WTC11 (cell line): ENCODE measurements at regions not wholly inside any gene's neighbourhood (a gene's known extent, or its start where the extent isn't known, plus 50 kb on each side); places are given as distances from the start of the nearest gene placed in this dataset.

Experiments used
- ATAC-seq: fragments of 200-7000 bp; cut with Tn5 transposase; 2 replicates; pipeline ENCODE4 v1.10.0; 2021; ENCODE audit warnings: mild to moderate bottlenecking, moderate library complexity
- CTCF ChIA-PET: fragments of 300-600 bp; sonication (Branson Sonifier 250); formaldehyde crosslinking; loops from one replicate; lab custom pipeline; 2021; ENCODE audit warnings: antibody characterized with exemption; lab: Charles Lee
- POLR2A ChIA-PET: fragments of 350-600 bp; sonication (Branson Sonifier 250); formaldehyde crosslinking; loops from one replicate; lab custom pipeline; 2021; ENCODE audit warnings: antibody characterized with exemption; lab: Charles Lee
- DNase-seq: peaks from one replicate; pipeline ENCODE4 v3.0.0; 2021; ENCODE audit warnings: low spot score
- H3K27ac Mint-ChIP-seq: 2 replicates; pipeline ENCODE4 v1.8.0; 2021; ENCODE audit warnings: mixed read lengths
- H3K27me3 Mint-ChIP-seq: 2 replicates; pipeline ENCODE4 v1.8.0; 2021; ENCODE audit warnings: low read depth, mild to moderate bottlenecking, moderate library complexity, mixed read lengths
- H3K36me3 Mint-ChIP-seq: 2 replicates; pipeline ENCODE4 v1.8.0; 2021; ENCODE audit warnings: mixed read lengths
- H3K4me1 Mint-ChIP-seq: 2 replicates; pipeline ENCODE4 v1.8.0; 2022; ENCODE audit warnings: mixed read lengths
- H3K4me3 Mint-ChIP-seq: 2 replicates; pipeline ENCODE4 v1.8.0; 2021; ENCODE audit warnings: mild to moderate bottlenecking, moderate library complexity, mixed read lengths
- H3K9me3 Mint-ChIP-seq: 2 replicates; pipeline ENCODE4 v1.8.0; 2021; ENCODE audit warnings: mixed read lengths
- ATF1 ChIP-seq: sonication (generic); formaldehyde crosslinking; IDR thresholded peaks from 2 replicates; pipeline ENCODE4 v1.8.1; 2023; ENCODE audit warnings: mild to moderate bottlenecking, moderate library complexity, missing genetic modification reagents
- ATF6 ChIP-seq: sonication (generic); formaldehyde crosslinking; IDR thresholded peaks from 2 replicates; pipeline ENCODE4 v1.8.1; 2023; ENCODE audit warnings: mild to moderate bottlenecking, missing genetic modification reagents
- CDX4 ChIP-seq: fragments of 250-450 bp; sonication (Bioruptor Pico); IDR thresholded peaks from 2 replicates; pipeline ENCODE4 v1.9.0; 2021; ENCODE audit warnings: moderate library complexity, mild to moderate bottlenecking, inconsistent platforms, borderline replicate concordance
- E2F5 ChIP-seq: sonication (generic); formaldehyde crosslinking; IDR thresholded peaks from 2 replicates; pipeline ENCODE4 v1.8.1; 2022; ENCODE audit warnings: mild to moderate bottlenecking, moderate library complexity, missing genetic modification reagents
- HMGXB4 ChIP-seq: sonication (generic); formaldehyde crosslinking; IDR thresholded peaks from 2 replicates; pipeline ENCODE4 v1.8.1; 2023; ENCODE audit warnings: mild to moderate bottlenecking, moderate library complexity, missing genetic modification reagents
- NFATC4 ChIP-seq: fragments of 250-450 bp; sonication (Bioruptor Pico); IDR thresholded peaks from 2 replicates; pipeline ENCODE4 v1.9.0; 2021; ENCODE audit warnings: mild to moderate bottlenecking
- NFE2L1 ChIP-seq: sonication (generic); formaldehyde crosslinking; IDR thresholded peaks from 2 replicates; pipeline ENCODE4 v1.8.1; 2023; ENCODE audit warnings: missing genetic modification reagents
- OVOL2 ChIP-seq: fragments of 250-450 bp; sonication (Bioruptor Pico); IDR thresholded peaks from 2 replicates; pipeline ENCODE4 v1.9.0; 2021; ENCODE audit warnings: mild to moderate bottlenecking, borderline replicate concordance
- SMAD4 ChIP-seq: sonication (generic); formaldehyde crosslinking; IDR thresholded peaks from 2 replicates; pipeline ENCODE4 v1.8.0; 2022; ENCODE audit warnings: mild to moderate bottlenecking, missing genetic modification reagents
- ZNF121 ChIP-seq: sonication (generic); formaldehyde crosslinking; IDR thresholded peaks from 2 replicates; pipeline ENCODE4 v1.8.0; 2023; ENCODE audit warnings: missing genetic modification reagents
- ZNF232 ChIP-seq: sonication (generic); formaldehyde crosslinking; IDR thresholded peaks from 2 replicates; pipeline ENCODE4 v1.8.0; 2022; ENCODE audit warnings: mild to moderate bottlenecking, missing genetic modification reagents
- ZNF281 ChIP-seq: sonication (generic); formaldehyde crosslinking; IDR thresholded peaks from 2 replicates; pipeline ENCODE4 v1.8.0; 2023; ENCODE audit warnings: mild to moderate bottlenecking, missing genetic modification reagents
- ZNF317 ChIP-seq: sonication (generic); formaldehyde crosslinking; IDR thresholded peaks from 2 replicates; pipeline ENCODE4 v1.8.1; 2023; ENCODE audit warnings: low read depth, mild to moderate bottlenecking, moderate library complexity, missing genetic modification reagents, borderline replicate concordance
- ZNF396 ChIP-seq: fragments of 250-450 bp; sonication (Bioruptor Pico); IDR thresholded peaks from 2 replicates; pipeline ENCODE4 v1.8.0; 2021; ENCODE audit warnings: mild to moderate bottlenecking, moderate library complexity, borderline replicate concordance
- ZNF416 ChIP-seq: fragments of 250-450 bp; sonication (Bioruptor Pico); IDR thresholded peaks from 2 replicates; pipeline ENCODE4 v1.9.0; 2021; ENCODE audit warnings: mild to moderate bottlenecking, inconsistent platforms
- ZNF423 ChIP-seq: fragments of 250-450 bp; sonication (Bioruptor Pico); IDR thresholded peaks from 2 replicates; pipeline ENCODE4 v2.1.2; 2022; ENCODE audit warnings: mild to moderate bottlenecking, moderate library complexity
- ZNF671 ChIP-seq: fragments of 250-450 bp; sonication (Bioruptor Pico); IDR thresholded peaks from 2 replicates; pipeline ENCODE4 v1.8.0; 2021; ENCODE audit warnings: mild to moderate bottlenecking
- TF ChIP-seq, protein P1 (sequence below): fragments of 250-450 bp; sonication (Bioruptor Pico); IDR thresholded peaks from 2 replicates; pipeline ENCODE4 v1.9.0; 2021; ENCODE audit warnings: mild to moderate bottlenecking, borderline replicate concordance
- TF ChIP-seq, protein P2 (sequence below): sonication (generic); formaldehyde crosslinking; IDR thresholded peaks from 2 replicates; pipeline ENCODE4 v1.8.1; 2022; ENCODE audit warnings: mild to moderate bottlenecking, missing genetic modification reagents, moderate library complexity, borderline replicate concordance

DNA sequence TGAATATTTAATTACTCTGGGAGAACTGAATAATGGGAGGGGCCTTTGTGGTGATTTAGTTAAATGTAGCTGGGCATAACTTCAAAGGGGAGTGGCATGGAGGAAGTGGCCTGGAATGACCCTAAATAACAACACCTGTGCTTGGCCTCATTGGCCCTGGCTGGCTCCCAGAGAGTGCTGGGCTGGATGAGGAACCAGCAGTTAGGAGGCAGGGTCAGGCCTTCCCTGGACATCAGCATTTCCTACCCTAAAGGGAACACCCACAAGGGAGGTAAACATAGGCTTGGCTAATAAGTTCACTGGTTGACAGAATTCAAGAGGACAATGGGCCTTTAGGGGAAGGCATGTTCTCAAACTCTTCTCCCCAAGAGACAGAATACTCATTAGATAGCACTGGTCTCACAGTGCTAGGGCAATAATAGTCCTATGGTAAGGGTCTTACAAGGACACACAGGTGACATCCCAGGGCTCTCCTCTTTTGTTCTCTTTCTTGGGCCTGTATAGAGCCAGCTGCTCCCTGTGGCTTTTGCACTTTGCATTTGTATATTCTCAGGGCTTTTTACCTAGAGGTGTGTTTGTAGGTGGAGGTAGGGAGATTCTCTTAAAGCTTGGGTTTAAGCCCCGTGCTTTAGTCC is 106.8 kb downstream of the ZNF519 start (continued):
- TF ChIP-seq, protein P1, sequence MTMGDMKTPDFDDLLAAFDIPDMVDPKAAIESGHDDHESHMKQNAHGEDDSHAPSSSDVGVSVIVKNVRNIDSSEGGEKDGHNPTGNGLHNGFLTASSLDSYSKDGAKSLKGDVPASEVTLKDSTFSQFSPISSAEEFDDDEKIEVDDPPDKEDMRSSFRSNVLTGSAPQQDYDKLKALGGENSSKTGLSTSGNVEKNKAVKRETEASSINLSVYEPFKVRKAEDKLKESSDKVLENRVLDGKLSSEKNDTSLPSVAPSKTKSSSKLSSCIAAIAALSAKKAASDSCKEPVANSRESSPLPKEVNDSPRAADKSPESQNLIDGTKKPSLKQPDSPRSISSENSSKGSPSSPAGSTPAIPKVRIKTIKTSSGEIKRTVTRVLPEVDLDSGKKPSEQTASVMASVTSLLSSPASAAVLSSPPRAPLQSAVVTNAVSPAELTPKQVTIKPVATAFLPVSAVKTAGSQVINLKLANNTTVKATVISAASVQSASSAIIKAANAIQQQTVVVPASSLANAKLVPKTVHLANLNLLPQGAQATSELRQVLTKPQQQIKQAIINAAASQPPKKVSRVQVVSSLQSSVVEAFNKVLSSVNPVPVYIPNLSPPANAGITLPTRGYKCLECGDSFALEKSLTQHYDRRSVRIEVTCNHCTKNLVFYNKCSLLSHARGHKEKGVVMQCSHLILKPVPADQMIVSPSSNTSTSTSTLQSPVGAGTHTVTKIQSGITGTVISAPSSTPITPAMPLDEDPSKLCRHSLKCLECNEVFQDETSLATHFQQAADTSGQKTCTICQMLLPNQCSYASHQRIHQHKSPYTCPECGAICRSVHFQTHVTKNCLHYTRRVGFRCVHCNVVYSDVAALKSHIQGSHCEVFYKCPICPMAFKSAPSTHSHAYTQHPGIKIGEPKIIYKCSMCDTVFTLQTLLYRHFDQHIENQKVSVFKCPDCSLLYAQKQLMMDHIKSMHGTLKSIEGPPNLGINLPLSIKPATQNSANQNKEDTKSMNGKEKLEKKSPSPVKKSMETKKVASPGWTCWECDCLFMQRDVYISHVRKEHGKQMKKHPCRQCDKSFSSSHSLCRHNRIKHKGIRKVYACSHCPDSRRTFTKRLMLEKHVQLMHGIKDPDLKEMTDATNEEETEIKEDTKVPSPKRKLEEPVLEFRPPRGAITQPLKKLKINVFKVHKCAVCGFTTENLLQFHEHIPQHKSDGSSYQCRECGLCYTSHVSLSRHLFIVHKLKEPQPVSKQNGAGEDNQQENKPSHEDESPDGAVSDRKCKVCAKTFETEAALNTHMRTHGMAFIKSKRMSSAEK (CRISPR knock-in tag) = no peak
- TF ChIP-seq ZNF423 (CRISPR knock-in tag) (peak; percentile 63; the same call in 1 of the 2 replicates), ZNF281 (CRISPR knock-in tag) (no peak), OVOL2 (CRISPR knock-in tag) (no peak)

DNA sequence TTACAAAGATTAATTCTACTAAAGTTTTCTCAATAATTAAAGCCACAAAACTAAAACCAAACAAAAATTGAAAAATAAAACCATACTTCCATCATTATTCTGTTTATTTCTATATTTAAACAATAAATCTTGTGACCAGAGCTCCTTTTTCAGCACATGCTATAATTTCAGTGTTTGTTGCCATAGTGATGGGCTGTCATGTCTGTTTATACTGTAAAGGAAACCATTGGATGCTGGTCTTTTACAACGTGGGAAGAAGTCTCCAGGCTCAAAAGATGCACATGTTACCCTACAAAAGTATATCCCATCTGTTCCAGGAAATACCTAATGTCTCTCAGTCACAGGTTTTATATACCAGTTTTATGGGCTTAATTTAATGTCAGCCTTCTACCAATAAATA is 100.1 kb upstream of the MC2R start:
- no peak for ATAC-seq
- CTCF ChIA-PET = interaction anchor here (1.6 kb wide), 1 partner anchor 71 kb away, joined by 4 read pairs; no protein-coding TSS in a partner anchor
- H3K36me3 Mint-ChIP-seq = peaks cover 15% of the 10 kb centered on the region
- H3K4me3 Mint-ChIP-seq = no peak overlapping the region
- no peak overlapping the region for H3K27ac Mint-ChIP-seq
- no peaks in the 10 kb centered on the region for H3K4me1 Mint-ChIP-seq
- H3K27me3 Mint-ChIP-seq = peaks cover 4% of the 10 kb centered on the region; the same call in 1 of the 2 replicates
- no peak for TF ChIP-seq E2F5 (CRISPR knock-in tag)
- TF ChIP-seq ZNF416 = no peak
- TF ChIP-seq NFE2L1 (CRISPR knock-in tag) = no peak
- TF ChIP-seq ATF1 (CRISPR knock-in tag) = no peak
- no peak for TF ChIP-seq ZNF396 (CRISPR knock-in tag)
- peaks cover 20% of the 10 kb centered on the region for H3K9me3 Mint-ChIP-seq
- no peak for DNase-seq
- POLR2A ChIA-PET = no interaction called here

DNA sequence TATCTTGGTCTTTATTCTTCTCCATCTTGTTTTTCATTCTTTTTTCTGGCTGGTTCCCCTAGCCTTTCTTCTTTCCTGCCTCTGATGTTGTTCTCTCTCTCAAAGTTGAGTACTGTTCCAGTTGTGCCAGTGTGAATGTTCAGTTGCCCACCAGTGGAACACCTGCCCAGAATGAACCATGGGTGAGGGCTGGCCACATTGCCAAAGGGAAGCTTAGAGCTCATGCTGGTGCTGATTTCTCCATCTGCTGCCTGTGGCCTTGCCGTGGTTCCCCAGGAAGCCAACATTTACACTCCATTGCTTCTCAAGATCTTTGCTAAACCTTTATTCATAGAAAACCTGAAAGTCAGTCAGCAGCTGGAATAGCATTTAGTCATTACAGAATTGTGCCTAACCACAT is 99.1 kb upstream of the MC2R start:
- no peak for ATAC-seq
- Mint-ChIP-seq H3K27ac (no peak overlapping the region), H3K9me3 (peaks cover 25% of the 10 kb centered on the region), H3K36me3 (peaks cover 17% of the 10 kb centered on the region), H3K4me1 (no peaks in the 10 kb centered on the region), H3K27me3 (peaks cover 4% of the 10 kb centered on the region; the same call in 1 of the 2 replicates), H3K4me3 (no peak overlapping the region)
- ChIA-PET CTCF (interaction anchor here (1.6 kb wide), 1 partner anchor 72 kb away, joined by 4 read pairs; no protein-coding TSS in a partner anchor), POLR2A (no interaction called here)
- DNase-seq = no peak
- TF ChIP-seq ZNF396 (CRISPR knock-in tag) (no peak), ZNF317 (CRISPR knock-in tag) (no peak), SMAD4 (no peak), CDX4 (CRISPR knock-in tag) (no peak), HMGXB4 (no peak), ZNF121 (CRISPR knock-in tag) (no peak), ATF6 (CRISPR knock-in tag) (no peak), ZNF232 (CRISPR knock-in tag) (no peak), ZNF671 (no peak), ZNF423 (CRISPR knock-in tag) (no peak), NFATC4 (CRISPR knock-in tag) (no peak)
- TF ChIP-seq, protein P2, sequence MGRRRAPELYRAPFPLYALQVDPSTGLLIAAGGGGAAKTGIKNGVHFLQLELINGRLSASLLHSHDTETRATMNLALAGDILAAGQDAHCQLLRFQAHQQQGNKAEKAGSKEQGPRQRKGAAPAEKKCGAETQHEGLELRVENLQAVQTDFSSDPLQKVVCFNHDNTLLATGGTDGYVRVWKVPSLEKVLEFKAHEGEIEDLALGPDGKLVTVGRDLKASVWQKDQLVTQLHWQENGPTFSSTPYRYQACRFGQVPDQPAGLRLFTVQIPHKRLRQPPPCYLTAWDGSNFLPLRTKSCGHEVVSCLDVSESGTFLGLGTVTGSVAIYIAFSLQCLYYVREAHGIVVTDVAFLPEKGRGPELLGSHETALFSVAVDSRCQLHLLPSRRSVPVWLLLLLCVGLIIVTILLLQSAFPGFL = no peak
